HG02840 (cell line): ENCODE measurements at regions not wholly inside any gene's neighbourhood (a gene's known extent, or its start where the extent isn't known, plus 50 kb on each side); places are given as distances from the start of the nearest gene placed in this dataset.

Source experiments
- ATAC-seq: cut with Tn5 transposase; IDR thresholded peaks from one replicate; pipeline ENCODE4 v1.9.1; 2021; ENCODE audit warnings: mild to moderate bottlenecking, moderate library complexity, moderate number of reproducible peaks; ENCODE audit not compliant: unreplicated experiment, low FRiP score

- ATAC-seq: no peak
These were observed 50.0 kb upstream of the TRPM1 start for GRCh38 chr15:31151301-31152233.

GRCh38 chr15:31153531-31153930, 52.0 kb upstream of the TRPM1 start:
- no peak for ATAC-seq

GRCh38 chr15:31155151-31155550, 53.6 kb upstream of the TRPM1 start:
- ATAC-seq: no peak

- ATAC-seq: no peak
These were observed 54.7 kb upstream of the TRPM1 start for GRCh38 chr15:31156226-31156625.

- no peak for ATAC-seq
These were observed 55.3 kb upstream of the TRPM1 start for GRCh38 chr15:31156808-31157207.

GRCh38 chr15:31157644-31158069, 56.1 kb upstream of the TRPM1 start:
- no peak for ATAC-seq

- no peak for ATAC-seq
These were observed 57.5 kb upstream of the TRPM1 start for GRCh38 chr15:31158858-31159569.

GRCh38 chr15:31159837-31160236, 58.3 kb upstream of the TRPM1 start:
- no peak for ATAC-seq

GRCh38 chr15:31160297-31160696, 58.8 kb upstream of the TRPM1 start:
- ATAC-seq: no peak

GRCh38 chr15:31160740-31161495, 59.4 kb upstream of the TRPM1 start:
- no peak for ATAC-seq

GRCh38 chr15:31161951-31162350, 60.4 kb upstream of the TRPM1 start:
- no peak for ATAC-seq

- ATAC-seq: no peak
These were observed 61.4 kb upstream of the TRPM1 start for GRCh38 chr15:31162721-31163510.

GRCh38 chr15:31163769-31164572, 62.4 kb upstream of the TRPM1 start:
- no peak for ATAC-seq

- no peak for ATAC-seq
These were observed 63.0 kb upstream of the TRPM1 start for GRCh38 chr15:31164573-31164912.

- ATAC-seq: no peak
These were observed 68.0 kb upstream of the TRPM1 start for GRCh38 chr15:31169558-31169957.

- no peak for ATAC-seq
These were observed 70.2 kb upstream of the TRPM1 start for GRCh38 chr15:31171731-31172130.

- ATAC-seq: no peak
These were observed 71.1 kb upstream of the TRPM1 start for GRCh38 chr15:31172606-31173005.

GRCh38 chr15:31173790-31174450, 72.4 kb upstream of the TRPM1 start:
- ATAC-seq: no peak

GRCh38 chr15:31175484-31175883, 74.0 kb upstream of the TRPM1 start:
- ATAC-seq: no peak
